CD4-positive, alpha-beta T cell treated with Interleukin-15 for 1 hour (primary cell): ENCODE measurements at regions not wholly inside any gene's neighbourhood (a gene's known extent, or its start where the extent isn't known, plus 50 kb on each side); places are given as distances from the start of the nearest gene placed in this dataset.
"Not testable (repeated sequence)": the region's sequence is repeated elsewhere in the genome, so short reads cannot be mapped to it uniquely, and the experiment has no call there.

Experiments
- DNase-seq: peaks from one replicate; pipeline ENCODE4 v3.0.0-alpha.2; 2020

GRCh38 chr5:38148021-38148625 is 110.2 kb upstream of the EGFLAM start:
- no peak for DNase-seq

GRCh38 chr5:38143384-38143783 is 115.0 kb upstream of the EGFLAM start:
- no peak for DNase-seq

- no peak for DNase-seq
Observed at GRCh38 chr5:38141665-38142064, 116.7 kb upstream of the EGFLAM start.

GRCh38 chr5:38138574-38138973 is 119.8 kb upstream of the EGFLAM start:
- DNase-seq, result no peak

- no peak for DNase-seq
Observed at GRCh38 chr5:38135486-38136039, 122.8 kb upstream of the EGFLAM start.

GRCh38 chr5:38134810-38135209 is 123.5 kb upstream of the EGFLAM start:
- DNase-seq, result no peak

GRCh38 chr5:38134294-38134693 is 124.1 kb upstream of the EGFLAM start:
- DNase-seq, result not testable (repeated sequence)

GRCh38 chr5:38131686-38132085 is 126.7 kb upstream of the EGFLAM start:
- no peak for DNase-seq

- no peak for DNase-seq
Observed at GRCh38 chr5:38124321-38124720, 134.0 kb upstream of the EGFLAM start.

GRCh38 chr5:38121420-38121819 is 136.9 kb upstream of the EGFLAM start:
- DNase-seq, result no peak

- no peak for DNase-seq
Observed at GRCh38 chr5:38119836-38120235, 138.5 kb upstream of the EGFLAM start.

- no peak for DNase-seq
Observed at GRCh38 chr5:38117784-38118479, 140.4 kb upstream of the EGFLAM start.

GRCh38 chr5:38115318-38115827 is 143.0 kb upstream of the EGFLAM start:
- DNase-seq, result no peak

GRCh38 chr5:38113880-38114279 is 144.5 kb upstream of the EGFLAM start:
- no peak for DNase-seq

GRCh38 chr5:38113456-38113855 is 144.9 kb upstream of the EGFLAM start:
- no peak for DNase-seq

GRCh38 chr5:38112938-38113337 is 145.4 kb upstream of the EGFLAM start:
- DNase-seq, result no peak

- DNase-seq, result no peak
Observed at GRCh38 chr5:38110130-38110529, 148.2 kb upstream of the EGFLAM start.

GRCh38 chr5:38107096-38107495 is 151.3 kb upstream of the EGFLAM start:
- DNase-seq, result no peak

- no peak for DNase-seq
Observed at GRCh38 chr5:38105801-38106200, 152.6 kb upstream of the EGFLAM start.

- DNase-seq, result no peak
Observed at GRCh38 chr5:38105231-38105570, 153.2 kb upstream of the EGFLAM start.

- DNase-seq, result no peak
Observed at GRCh38 chr5:38104497-38105230, 153.7 kb upstream of the EGFLAM start.

- DNase-seq, result no peak
Observed at GRCh38 chr5:38101897-38102296, 156.5 kb upstream of the EGFLAM start.
